Thoracic aorta (tissue), 2 donors: ENCODE measurements at regions not wholly inside any gene's neighbourhood (a gene's known extent, or its start where the extent isn't known, plus 50 kb on each side); places are given as distances from the start of the nearest gene placed in this dataset.

ENCODE experiments used
- ATAC-seq: fragments of 150-250 bp; one replicate; pipeline ENCODE4 v1.8.0; 2017; ENCODE audit warnings: low read depth; ENCODE audit not compliant: insufficient number of reproducible peaks, low FRiP score
- DNase-seq: peaks from one replicate; pipeline ENCODE4 v3.0.0-alpha.2; 2020; ENCODE audit warnings: low spot score
- H3K27ac ChIP-seq, 2 donors: fragments of 200-600 bp; sonication (generic); 1 replicate in 1 of 2; 2 replicates in 1 of 2; pipeline ENCODE4 v1.5.1; 2016; ENCODE audit warnings: mild to moderate bottlenecking in 2 of 2, moderate library complexity in 2 of 2
- H3K27me3 ChIP-seq: fragments of 200-600 bp; sonication (generic); replicated peaks from 2 replicates; pipeline ENCODE4 v1.6.0; 2016; ENCODE audit warnings: mild to moderate bottlenecking; ENCODE audit not compliant: insufficient read depth
- H3K36me3 ChIP-seq: fragments of 200-600 bp; sonication (generic); one replicate; pipeline ENCODE4 v1.5.1; 2016
- H3K4me1 ChIP-seq, 2 donors: fragments of 200-600 bp; sonication (generic); 1 replicate in 1 of 2; 2 replicates in 1 of 2; pipeline versions ENCODE4 v1.5.1 to v1.6.0; 2016; ENCODE audit warnings: low read depth in 2 of 2, mild to moderate bottlenecking in 1 of 2; ENCODE audit not compliant: control insufficient read depth in 1 of 2
- H3K4me3 ChIP-seq: fragments of 200-600 bp; sonication (generic); 2 replicates; pipeline ENCODE4 v1.5.1; 2016; ENCODE audit warnings: mild to moderate bottlenecking
- H3K9me3 ChIP-seq: fragments of 200-600 bp; sonication (generic); 2 replicates; pipeline ENCODE4 v1.5.1; 2016
- TF ChIP-seq, protein P1 (sequence below): fragments of 200-600 bp; sonication (generic); IDR thresholded peaks from one replicate; pipeline ENCODE4 v1.5.1; 2019; ENCODE audit warnings: antibody characterized with exemption

DNA sequence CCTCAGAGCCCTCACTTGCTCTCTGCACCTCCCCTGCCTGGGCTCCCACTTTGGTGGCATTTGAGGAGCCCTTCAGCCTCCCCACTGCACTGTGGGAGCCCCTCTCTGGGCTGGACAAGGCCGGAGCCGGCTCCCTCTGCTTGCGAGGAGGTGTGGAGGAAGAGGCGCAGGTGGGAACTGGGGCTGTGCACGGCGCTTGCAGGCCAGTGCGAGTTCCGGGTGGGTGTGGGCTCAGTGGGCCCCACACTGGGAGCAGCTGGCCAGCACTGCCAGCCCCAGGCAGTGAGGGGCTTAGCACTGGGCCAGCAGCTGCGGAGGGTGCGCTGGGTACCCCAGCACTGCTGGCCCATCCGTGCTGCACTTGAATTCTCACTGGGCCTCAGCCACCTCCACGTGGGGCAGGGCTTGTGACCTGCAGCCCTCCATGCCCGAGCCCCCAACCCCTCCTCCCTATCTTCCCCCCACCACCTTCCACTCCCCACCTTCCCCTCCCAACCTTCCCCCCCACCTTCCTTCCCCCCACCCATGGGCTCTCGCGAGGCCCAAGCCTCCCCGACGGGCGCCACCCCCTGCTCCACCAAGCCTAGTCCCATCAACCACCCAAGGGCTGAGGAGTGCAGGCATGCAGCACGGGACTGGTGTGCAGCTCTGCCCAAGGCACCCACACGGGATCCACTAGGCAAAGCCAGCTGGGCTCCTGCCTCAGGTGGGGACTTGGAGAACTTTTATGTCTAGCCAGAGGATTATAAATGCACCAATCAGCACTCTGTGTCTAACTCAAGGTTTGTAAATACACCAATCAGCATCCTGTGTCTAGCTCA is 113.5 kb upstream of the BEND4 start:
- Histone ChIP-seq H3K27ac (no peak overlapping the region), H3K27me3 (no peaks in the 10 kb centered on the region), H3K4me1 (no peaks in the 10 kb centered on the region), H3K9me3 (no peaks in the 10 kb centered on the region), H3K36me3 (no peaks in the 10 kb centered on the region), H3K4me3 (no peak overlapping the region)
- TF ChIP-seq, protein P1, sequence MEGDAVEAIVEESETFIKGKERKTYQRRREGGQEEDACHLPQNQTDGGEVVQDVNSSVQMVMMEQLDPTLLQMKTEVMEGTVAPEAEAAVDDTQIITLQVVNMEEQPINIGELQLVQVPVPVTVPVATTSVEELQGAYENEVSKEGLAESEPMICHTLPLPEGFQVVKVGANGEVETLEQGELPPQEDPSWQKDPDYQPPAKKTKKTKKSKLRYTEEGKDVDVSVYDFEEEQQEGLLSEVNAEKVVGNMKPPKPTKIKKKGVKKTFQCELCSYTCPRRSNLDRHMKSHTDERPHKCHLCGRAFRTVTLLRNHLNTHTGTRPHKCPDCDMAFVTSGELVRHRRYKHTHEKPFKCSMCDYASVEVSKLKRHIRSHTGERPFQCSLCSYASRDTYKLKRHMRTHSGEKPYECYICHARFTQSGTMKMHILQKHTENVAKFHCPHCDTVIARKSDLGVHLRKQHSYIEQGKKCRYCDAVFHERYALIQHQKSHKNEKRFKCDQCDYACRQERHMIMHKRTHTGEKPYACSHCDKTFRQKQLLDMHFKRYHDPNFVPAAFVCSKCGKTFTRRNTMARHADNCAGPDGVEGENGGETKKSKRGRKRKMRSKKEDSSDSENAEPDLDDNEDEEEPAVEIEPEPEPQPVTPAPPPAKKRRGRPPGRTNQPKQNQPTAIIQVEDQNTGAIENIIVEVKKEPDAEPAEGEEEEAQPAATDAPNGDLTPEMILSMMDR = no peak
- DNase-seq (no peak), ATAC-seq (no peak)

DNA sequence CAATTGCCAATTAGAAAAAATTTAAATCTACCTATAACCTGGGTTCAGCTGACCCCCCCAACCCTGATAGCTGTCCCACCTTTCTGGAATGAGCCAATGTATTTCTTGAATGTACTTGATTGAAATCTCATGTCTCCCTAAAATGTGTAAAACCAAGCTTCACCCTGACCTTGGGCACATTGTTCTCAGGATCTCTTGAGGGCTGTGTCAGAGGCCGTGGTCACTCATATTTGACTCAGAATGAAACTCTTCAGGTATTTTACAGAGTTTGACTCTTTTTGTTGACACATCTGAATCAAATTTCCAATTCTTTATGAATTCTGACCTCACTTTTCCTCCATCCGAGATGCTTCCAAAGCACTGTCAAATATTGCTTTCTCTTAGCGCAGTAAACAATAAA is 115.3 kb upstream of the BEND4 start:
- ATAC-seq (no peak), DNase-seq (no peak)
- no peaks in the 10 kb centered on the region for H3K9me3 ChIP-seq
- no peaks in the 10 kb centered on the region for H3K36me3 ChIP-seq
- no peaks in the 10 kb centered on the region for H3K4me1 ChIP-seq
- H3K27me3 ChIP-seq = no peaks in the 10 kb centered on the region
- H3K4me3 ChIP-seq = no peak overlapping the region
- TF ChIP-seq, protein P1 = no peak
- H3K27ac ChIP-seq = no peak overlapping the region

GRCh38 chr4:42268824-42269223 is 116.4 kb upstream of the BEND4 start:
- Histone ChIP-seq H3K4me3 (no peak overlapping the region), H3K4me1 (no peaks in the 10 kb centered on the region), H3K36me3 (no peaks in the 10 kb centered on the region), H3K27ac (no peak overlapping the region), H3K9me3 (no peaks in the 10 kb centered on the region), H3K27me3 (no peaks in the 10 kb centered on the region)
- DNase-seq (no peak), ATAC-seq (no peak)
- TF ChIP-seq, protein P1 = no peak

DNA sequence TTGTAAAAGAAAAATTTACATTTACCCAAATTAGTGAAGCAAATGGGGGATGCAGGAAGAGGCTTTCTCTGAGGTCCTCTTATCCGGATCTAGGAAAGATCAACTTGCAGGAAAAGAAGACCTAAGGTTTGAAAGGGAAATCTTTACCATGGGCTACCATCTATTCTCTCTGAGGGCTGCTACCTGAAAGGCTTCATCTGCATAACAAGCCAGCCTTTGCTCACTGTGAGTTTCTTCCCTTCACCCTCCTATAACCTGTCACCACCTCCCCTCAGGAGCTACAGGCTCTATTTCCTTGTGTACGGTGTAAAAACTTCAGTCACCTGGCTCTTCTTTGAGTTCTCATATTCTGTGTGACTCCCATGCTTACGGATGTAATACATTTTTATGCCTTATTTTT is 118.6 kb upstream of the BEND4 start:
- TF ChIP-seq, protein P1 = no peak
- no peak for DNase-seq
- no peaks in the 10 kb centered on the region for H3K27me3 ChIP-seq
- H3K9me3 ChIP-seq = no peaks in the 10 kb centered on the region
- no peaks in the 10 kb centered on the region for H3K36me3 ChIP-seq
- ATAC-seq = no peak
- H3K4me3 ChIP-seq = no peak overlapping the region
- no peaks in the 10 kb centered on the region for H3K4me1 ChIP-seq
- no peak overlapping the region for H3K27ac ChIP-seq

- TF ChIP-seq, protein P1 = no peak
- no peak for DNase-seq
- Histone ChIP-seq H3K4me3 (no peak overlapping the region), H3K9me3 (no peaks in the 10 kb centered on the region), H3K27me3 (no peaks in the 10 kb centered on the region), H3K4me1 (no peaks in the 10 kb centered on the region), H3K27ac (no peak overlapping the region), H3K36me3 (no peaks in the 10 kb centered on the region)
- ATAC-seq = no peak
These were observed 120.0 kb upstream of the SHISA3 start for GRCh38 chr4:42277291-42277690.
